Testis (tissue), 2 donors: ENCODE measurements at regions not wholly inside any gene's neighbourhood (a gene's known extent, or its start where the extent isn't known, plus 50 kb on each side); places are given as distances from the start of the nearest gene placed in this dataset.

ENCODE experiments used
- CTCF ChIP-seq, 3 experiments: fragments of 450-650 bp in 2 of 3; fragments of 200-600 bp in 1 of 3; sonication (generic) in 1 of 3; IDR thresholded peaks; one replicate each; pipeline ENCODE4 v1.5.1; 2016 to 2019; ENCODE audit warnings: antibody characterized with exemption in 3 of 3, mild to moderate bottlenecking in 2 of 3, moderate library complexity in 1 of 3
- POLR2A ChIP-seq: fragments of 450-650 bp; IDR thresholded peaks from one replicate; pipeline ENCODE4 v1.6.1; 2017; ENCODE audit warnings: antibody characterized with exemption, mild to moderate bottlenecking, moderate library complexity

GRCh38 chr14:87178277-87178676 is 814.7 kb downstream of the GALC start:
- TF ChIP-seq POLR2A (no peak), CTCF (IDR thresholded peaks at IDR 0.05) (no peak)
